ENCODE measurements at regions not wholly inside any gene's neighbourhood (a gene's known extent, or its start where the extent isn't known, plus 50 kb on each side); places are given as distances from the start of the nearest gene placed in this dataset.
A peak's percentile ranks its signal among the peaks of the same experiment; 100 is the strongest.

GRCh38 chr12:131452444-131452860 lies 258.4 kb upstream of the SFSWAP start (continued):
- TF ChIP-seq GTF2F1 (IDR thresholded peaks at IDR 0.05; ENCODE audit: borderline replicate concordance, low read depth, low read length): no peak
- TF ChIP-seq NANOG (IDR thresholded peaks at IDR 0.05; ENCODE audit: insufficient read depth, low read depth, low read length, poor library complexity, severe bottlenecking): no peak
- TF ChIP-seq KDM1A (IDR thresholded peaks at IDR 0.05; ENCODE audit: borderline replicate concordance, low read length): peak; percentile 40; the same call in 1 of the 2 replicates
- no peak for TF ChIP-seq RXRA (IDR thresholded peaks at IDR 0.05; ENCODE audit: insufficient read depth, low read depth, low read length)
- no peak for TF ChIP-seq CEBPB (IDR thresholded peaks at IDR 0.05; ENCODE audit: low read depth, low read length)
- no peak for TF ChIP-seq SAP30 (IDR thresholded peaks at IDR 0.05; ENCODE audit: insufficient read depth, insufficient replicate concordance, low read length)
- no peak for TF ChIP-seq SIRT6 (IDR thresholded peaks at IDR 0.05; ENCODE audit: low read length)
- TF ChIP-seq CHD1 (IDR thresholded peaks at IDR 0.05; ENCODE audit: low read depth, low read length): no peak
- no peak for TF ChIP-seq RNF2 (IDR thresholded peaks at IDR 0.05; ENCODE audit: borderline replicate concordance, low read depth, low read length, missing control alignments, poor library complexity, severe bottlenecking)
- peak; percentile 55; the same call in 1 of the 2 replicates for TF ChIP-seq EGR1 (IDR thresholded peaks at IDR 0.05; ENCODE audit: borderline replicate concordance, low read depth, low read length)
- TF ChIP-seq SP1 (IDR thresholded peaks at IDR 0.05; ENCODE audit: low read depth, low read length): no peak
- TF ChIP-seq JUND (IDR thresholded peaks at IDR 0.05; ENCODE audit: low read length): no peak
- TF ChIP-seq, protein P1, sequence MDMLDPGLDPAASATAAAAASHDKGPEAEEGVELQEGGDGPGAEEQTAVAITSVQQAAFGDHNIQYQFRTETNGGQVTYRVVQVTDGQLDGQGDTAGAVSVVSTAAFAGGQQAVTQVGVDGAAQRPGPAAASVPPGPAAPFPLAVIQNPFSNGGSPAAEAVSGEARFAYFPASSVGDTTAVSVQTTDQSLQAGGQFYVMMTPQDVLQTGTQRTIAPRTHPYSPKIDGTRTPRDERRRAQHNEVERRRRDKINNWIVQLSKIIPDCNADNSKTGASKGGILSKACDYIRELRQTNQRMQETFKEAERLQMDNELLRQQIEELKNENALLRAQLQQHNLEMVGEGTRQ (IDR thresholded peaks at IDR 0.05; ENCODE audit: low read length): no peak
- no peak for TF ChIP-seq CREB1 (IDR thresholded peaks at IDR 0.05)
- peak; percentile 54; the same call in 1 of the 2 replicates for TF ChIP-seq GABPA (IDR thresholded peaks at IDR 0.05; ENCODE audit: borderline replicate concordance, insufficient read depth, low read length)
- TF ChIP-seq KDM5A (IDR thresholded peaks at IDR 0.05; ENCODE audit: low read length): no peak
- no peak for TF ChIP-seq MAX (IDR thresholded peaks at IDR 0.05)
- 0 out of 4 replicates have a peak, but pooled peaks of 1 of the 2 experiments have one; percentile 17 for TF ChIP-seq HDAC2 (IDR thresholded peaks at IDR 0.05; ENCODE audit: borderline replicate concordance in 1 of 2, low read depth in 2 of 2, low read length in 2 of 2)
- TF ChIP-seq EP300 (IDR thresholded peaks at IDR 0.05; ENCODE audit: borderline replicate concordance in 1 of 2, low read depth in 2 of 2, low read length in 2 of 2): no peak
- no peak for TF ChIP-seq RFX5 (IDR thresholded peaks at IDR 0.05; ENCODE audit: borderline replicate concordance, low read depth, low read length)
- TF ChIP-seq CBX5 (IDR thresholded peaks at IDR 0.05; ENCODE audit: low read depth, low read length): no peak
- TF ChIP-seq EZH2 (IDR thresholded peaks at IDR 0.05; ENCODE audit: low read depth, low read length, severe bottlenecking): no peak
- TF ChIP-seq TEAD4 (IDR thresholded peaks at IDR 0.05; ENCODE audit: low read depth, low read length): no peak

Measured in H1 (cell line).